ENCODE measurements at regions not wholly inside any gene's neighbourhood (a gene's known extent, or its start where the extent isn't known, plus 50 kb on each side); places are given as distances from the start of the nearest gene placed in this dataset.

DNA sequence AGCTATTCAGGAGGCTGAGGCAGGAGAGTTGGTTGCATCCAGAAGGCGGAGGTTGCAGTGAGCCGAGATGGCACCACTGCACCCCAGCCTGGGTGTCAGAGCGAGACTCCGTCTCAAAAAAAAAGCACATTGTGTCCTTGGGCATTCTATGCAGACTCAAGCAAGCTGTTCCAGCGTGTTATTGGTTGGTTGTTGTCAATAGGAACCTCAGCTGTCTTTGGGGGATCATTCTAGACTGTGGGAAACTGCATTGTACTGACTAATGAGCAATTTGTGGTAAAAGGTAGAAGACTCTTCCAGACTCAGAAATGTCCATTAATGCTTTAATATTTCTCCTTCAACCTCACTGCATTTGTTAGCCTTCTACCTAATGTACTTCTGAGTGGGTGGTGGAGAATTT, 379.5 kb upstream of the GRAMD2B start:
- TF ChIP-seq, protein P1, sequence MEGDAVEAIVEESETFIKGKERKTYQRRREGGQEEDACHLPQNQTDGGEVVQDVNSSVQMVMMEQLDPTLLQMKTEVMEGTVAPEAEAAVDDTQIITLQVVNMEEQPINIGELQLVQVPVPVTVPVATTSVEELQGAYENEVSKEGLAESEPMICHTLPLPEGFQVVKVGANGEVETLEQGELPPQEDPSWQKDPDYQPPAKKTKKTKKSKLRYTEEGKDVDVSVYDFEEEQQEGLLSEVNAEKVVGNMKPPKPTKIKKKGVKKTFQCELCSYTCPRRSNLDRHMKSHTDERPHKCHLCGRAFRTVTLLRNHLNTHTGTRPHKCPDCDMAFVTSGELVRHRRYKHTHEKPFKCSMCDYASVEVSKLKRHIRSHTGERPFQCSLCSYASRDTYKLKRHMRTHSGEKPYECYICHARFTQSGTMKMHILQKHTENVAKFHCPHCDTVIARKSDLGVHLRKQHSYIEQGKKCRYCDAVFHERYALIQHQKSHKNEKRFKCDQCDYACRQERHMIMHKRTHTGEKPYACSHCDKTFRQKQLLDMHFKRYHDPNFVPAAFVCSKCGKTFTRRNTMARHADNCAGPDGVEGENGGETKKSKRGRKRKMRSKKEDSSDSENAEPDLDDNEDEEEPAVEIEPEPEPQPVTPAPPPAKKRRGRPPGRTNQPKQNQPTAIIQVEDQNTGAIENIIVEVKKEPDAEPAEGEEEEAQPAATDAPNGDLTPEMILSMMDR (IDR thresholded peaks at IDR 0.05), result no peak
- TF ChIP-seq POLR2AphosphoS5 (IDR thresholded peaks at IDR 0.05), result no peak
- TF ChIP-seq POLR2A (IDR thresholded peaks at IDR 0.05; ENCODE audit: low read depth), result no peak

All from esophagus muscularis mucosa (tissue), 3 donors.